ENCODE measurements at regions not wholly inside any gene's neighbourhood (a gene's known extent, or its start where the extent isn't known, plus 50 kb on each side); places are given as distances from the start of the nearest gene placed in this dataset.
A peak's percentile ranks its signal among the peaks of the same experiment; 100 is the strongest.

- DNase-seq: no peak
Observed at GRCh38 chr17:6215071-6216035, 145.2 kb downstream of the WSCD1 start.

- DNase-seq: no peak
Observed at GRCh38 chr17:6213859-6214258, 143.7 kb downstream of the WSCD1 start.

GRCh38 chr17:6212766-6213165 is 142.6 kb downstream of the WSCD1 start:
- DNase-seq: peak in 2 of 3 donors; percentile 4 to 12

- no peak for DNase-seq
Observed at GRCh38 chr17:6209829-6210228, 139.7 kb downstream of the WSCD1 start.

- no peak for DNase-seq
Observed at GRCh38 chr17:6208608-6209180, 138.5 kb downstream of the WSCD1 start.

- no peak for DNase-seq
Observed at GRCh38 chr17:6205525-6205924, 135.3 kb downstream of the WSCD1 start.

GRCh38 chr17:6205033-6205432 is 134.9 kb downstream of the WSCD1 start:
- no peak for DNase-seq

GRCh38 chr17:6204203-6204722 is 134.1 kb downstream of the WSCD1 start:
- DNase-seq: no peak

GRCh38 chr17:6196355-6196754 is 126.2 kb downstream of the WSCD1 start:
- DNase-seq: no peak

GRCh38 chr17:6195123-6195522 is 124.9 kb downstream of the WSCD1 start:
- DNase-seq: no peak

GRCh38 chr17:6191405-6192324 is 121.5 kb downstream of the WSCD1 start:
- no peak for DNase-seq

GRCh38 chr17:6187836-6188235 is 117.7 kb downstream of the WSCD1 start:
- no peak for DNase-seq

- DNase-seq: no peak
Observed at GRCh38 chr17:6186998-6187397, 116.8 kb downstream of the WSCD1 start.

GRCh38 chr17:6184508-6184907 is 114.3 kb downstream of the WSCD1 start:
- DNase-seq: no peak

GRCh38 chr17:6179017-6179416 is 108.8 kb downstream of the WSCD1 start:
- DNase-seq: no peak

GRCh38 chr17:6177941-6178694 is 107.9 kb downstream of the WSCD1 start:
- no peak for DNase-seq

All from muscle of back (tissue), 3 donors.